ENCODE measurements at regions not wholly inside any gene's neighbourhood (a gene's known extent, or its start where the extent isn't known, plus 50 kb on each side); places are given as distances from the start of the nearest gene placed in this dataset.

GRCh38 chrX:1134976-1135375 is 77.5 kb downstream of the CRLF2 start:
- Histone ChIP-seq H3K79me1 (ENCODE audit: low read depth in 1 of 2, low read length in 2 of 2) (no peaks in the 10 kb centered on the region), H3K23ac (ENCODE audit: low read depth, low read length) (no peak overlapping the region), H2AFZ (replicated peaks; ENCODE audit: low read length, poor library complexity) (no peak overlapping the region), H3K4me2 (ENCODE audit: low read depth, low read length) (no peak overlapping the region), H3K36me3 (ENCODE audit: control insufficient read depth, insufficient read depth, low read length) (no peaks in the 10 kb centered on the region), H3K9me3 (ENCODE audit: control insufficient read depth, insufficient read depth, low read length) (peaks cover 33% of the 10 kb centered on the region), H3K14ac (replicated peaks; ENCODE audit: low read depth, low read length) (no peak overlapping the region), H2BK20ac (ENCODE audit: low read depth, low read length) (no peak overlapping the region), H3K9ac (ENCODE audit: low read depth, low read length) (no peak overlapping the region), H3K4me1 (ENCODE audit: control insufficient read depth, insufficient read depth, low read length) (no peaks in the 10 kb centered on the region), H2BK15ac (ENCODE audit: low read depth, low read length) (no peak overlapping the region), H2BK120ac (ENCODE audit: low read depth, low read length) (no peak overlapping the region), H2AK9ac (replicated peaks; ENCODE audit: low read depth, low read length, poor library complexity) (no peak overlapping the region), H3K9me1 (ENCODE audit: insufficient read depth, low read length) (no peaks in the 10 kb centered on the region), H4K8ac (ENCODE audit: low read depth in 2 of 2, low read length in 2 of 2) (no peak overlapping the region), H4K5ac (ENCODE audit: low read depth, low read length) (no peak overlapping the region), H3K18ac (ENCODE audit: low read depth, low read length) (no peak overlapping the region), H3K27ac (ENCODE audit: insufficient read depth, low read length) (no peak overlapping the region), H3K27me3 (ENCODE audit: control insufficient read depth, insufficient read depth, low read length) (no peaks in the 10 kb centered on the region), H4K91ac (ENCODE audit: insufficient read depth, low read depth, low read length) (no peak overlapping the region), H2AK5ac (ENCODE audit: low read depth, low read length) (no peak overlapping the region), H3K4ac (ENCODE audit: low read depth, low read length) (no peak overlapping the region), H3K4me3 (ENCODE audit: insufficient read depth, low read depth, low read length) (no peak overlapping the region), H4K20me1 (ENCODE audit: insufficient read depth, low read length) (no peaks in the 10 kb centered on the region), H3K56ac (ENCODE audit: extremely low read depth, insufficient read depth, low read length) (no peak overlapping the region), H2BK5ac (ENCODE audit: low read depth, low read length, poor library complexity, severe bottlenecking) (no peak overlapping the region)
- intact Hi-C loops (cut with micrococcal nuclease) (no loop called here), dilution Hi-C loops (cut with HindIII; ENCODE audit: low sequenced_read_pairs, unreplicated experiment) (no loop called here), in situ Hi-C loops (cut with MboI; ENCODE audit: low sequenced_read_pairs) (no loop called here)
- ChIA-PET CTCF (no interaction called here), POLR2A (ENCODE audit: unreplicated experiment) (no interaction called here)
- no TSS peak for BruUV-seq (replicated peaks)
- ATAC-seq (ENCODE audit: low read depth) = no peak
- DNase-seq = no peak
- TF ChIP-seq USF2 (IDR thresholded peaks at IDR 0.05; ENCODE audit: low read depth, low read length) (no peak), CHD1 (IDR thresholded peaks at IDR 0.05; ENCODE audit: low read depth, low read length) (no peak), CEBPB (IDR thresholded peaks at IDR 0.05; ENCODE audit: low read depth, low read length) (no peak), ELK1 (IDR thresholded peaks at IDR 0.05; ENCODE audit: borderline replicate concordance, low read depth, low read length) (no peak), MXI1 (IDR thresholded peaks at IDR 0.05; ENCODE audit: borderline replicate concordance, low read depth, low read length) (no peak), SMC3 (IDR thresholded peaks at IDR 0.05; ENCODE audit: low read depth, low read length) (no peak), MAFK (IDR thresholded peaks at IDR 0.05; ENCODE audit: low read depth, low read length) (no peak), RAD21 (IDR thresholded peaks at IDR 0.05; ENCODE audit: low read length) (no peak), MAZ (IDR thresholded peaks at IDR 0.05; ENCODE audit: borderline replicate concordance, low read depth, low read length) (no peak), RFX5 (IDR thresholded peaks at IDR 0.05; ENCODE audit: low read depth, low read length) (no peak), NFE2L2 (IDR thresholded peaks at IDR 0.05; ENCODE audit: low read depth, low read length) (no peak), RCOR1 (IDR thresholded peaks at IDR 0.05; ENCODE audit: insufficient replicate concordance, low read length) (no peak), CTCF (conservative IDR thresholded peaks at IDR 0.05; ENCODE audit: low read depth, low read length) (no peak), FOS (IDR thresholded peaks at IDR 0.05; ENCODE audit: low read depth, low read length) (no peak)
- WGBS, 2 experiments (ENCODE audit: extremely low coverage in 2 of 2, insufficient read length in 1 of 2) = 87% methylated on average over 7 of the region's 13 CpGs; no CpG with 5 or more reads in 1 of the 2 experiments
